GM23248 (cell line): ENCODE measurements at regions not wholly inside any gene's neighbourhood (a gene's known extent, or its start where the extent isn't known, plus 50 kb on each side); places are given as distances from the start of the nearest gene placed in this dataset.

Experiments
- EZH2 ChIP-seq: fragments of 200-600 bp; sonication (generic); IDR thresholded peaks from 2 replicates; pipeline ENCODE4 v1.6.1; 2018; ENCODE audit warnings: antibody characterized with exemption, mild to moderate bottlenecking; ENCODE audit not compliant: insufficient read depth, poor library complexity, severe bottlenecking
- EZH2phosphoT487 ChIP-seq: fragments of 200-600 bp; sonication (generic); IDR thresholded peaks from 2 replicates; pipeline ENCODE4 v1.6.1; 2018; ENCODE audit warnings: antibody characterized with exemption, moderate library complexity, mild to moderate bottlenecking, low read depth; ENCODE audit not compliant: insufficient read depth

DNA sequence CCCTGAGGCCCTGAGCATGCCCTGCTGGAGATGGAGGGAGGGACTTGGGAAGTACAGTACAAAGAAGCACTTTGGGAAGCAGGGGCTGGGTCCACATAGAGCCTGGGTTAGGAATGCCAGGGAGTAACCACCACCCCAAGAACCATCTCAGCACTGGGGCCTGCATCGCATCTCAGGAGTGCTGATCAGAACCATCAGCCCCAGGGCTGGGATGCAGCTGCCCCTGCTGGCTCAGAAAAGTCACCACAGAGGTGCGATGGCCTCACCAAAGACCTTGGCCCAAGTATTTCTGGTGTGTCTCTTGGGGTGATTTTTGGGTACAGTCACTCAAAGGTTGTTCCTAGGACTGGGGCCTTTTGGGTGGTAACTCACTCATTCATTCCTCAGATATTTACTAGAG is 236.8 kb upstream of the MVB12B start:
- TF ChIP-seq EZH2 (no peak), EZH2phosphoT487 (no peak)
